ENCODE measurements at regions not wholly inside any gene's neighbourhood (a gene's known extent, or its start where the extent isn't known, plus 50 kb on each side); places are given as distances from the start of the nearest gene placed in this dataset.

GRCh38 chr15:98523912-98524662 lies 124.3 kb upstream of the IGF1R start:
- no peaks in the 10 kb centered on the region for H3K9me2 ChIP-seq (ENCODE audit: insufficient read depth)
- no peaks in the 10 kb centered on the region for H3F3A ChIP-seq (ENCODE audit: insufficient read depth, low read depth)
- ChIA-PET POLR2A (ENCODE audit: unreplicated experiment) (interaction anchor here (0.6 kb wide), 1 partner anchor 90 kb away, joined by 3 read pairs; no protein-coding TSS in a partner anchor), CTCF (interaction anchor here (1.0 kb wide), 1 partner anchor 123 kb away, joined by 5 read pairs; no protein-coding TSS in a partner anchor)
- H4K20me1 ChIP-seq (ENCODE audit: insufficient read depth): no peaks in the 10 kb centered on the region
- no peak overlapping the region for H3K4me3 ChIP-seq
- H3K27ac ChIP-seq: no peak overlapping the region
- H3K4me2 ChIP-seq: no peak overlapping the region
- no peaks in the 10 kb centered on the region for H3K9me3 ChIP-seq (ENCODE audit: insufficient read depth, low read depth)
- peaks cover 3% of the 10 kb centered on the region; the same call in 1 of the 2 replicates for H3K27me3 ChIP-seq (ENCODE audit: insufficient read depth, low read depth)
- intact Hi-C loops (cut with micrococcal nuclease; ENCODE audit: unreplicated experiment): no loop called here
- no peaks in the 10 kb centered on the region for H3K4me1 ChIP-seq (replicated peaks; ENCODE audit: insufficient read depth)
- no peaks in the 10 kb centered on the region for H3K36me3 ChIP-seq (ENCODE audit: low read depth)
- H2AFZ ChIP-seq: no peak overlapping the region
- TF ChIP-seq EZH2 (IDR thresholded peaks at IDR 0.05; ENCODE audit: low read depth): no peak
- TF ChIP-seq CTCF (conservative IDR thresholded peaks at IDR 0.05): no peak
- no TSS peak for BruUV-seq (replicated peaks)
- H3K79me2 ChIP-seq (ENCODE audit: low read depth): no peaks in the 10 kb centered on the region
- DNase-seq: no peak

GRCh38 chr15:98524838-98525660 lies 123.3 kb upstream of the IGF1R start:
- ChIA-PET POLR2A (ENCODE audit: unreplicated experiment) (no interaction called here), CTCF (no interaction called here)
- H3K4me2 ChIP-seq: no peak overlapping the region
- H2AFZ ChIP-seq: no peak overlapping the region
- no peak overlapping the region for H3K4me3 ChIP-seq
- no peaks in the 10 kb centered on the region for H3K9me2 ChIP-seq (ENCODE audit: insufficient read depth)
- intact Hi-C loops (cut with micrococcal nuclease; ENCODE audit: unreplicated experiment): no loop called here
- no peak for DNase-seq
- H3F3A ChIP-seq (ENCODE audit: insufficient read depth, low read depth): no peaks in the 10 kb centered on the region
- no TSS peak for BruUV-seq (replicated peaks)
- no peak overlapping the region for H3K27ac ChIP-seq
- H4K20me1 ChIP-seq (ENCODE audit: insufficient read depth): no peaks in the 10 kb centered on the region
- H3K36me3 ChIP-seq (ENCODE audit: low read depth): no peaks in the 10 kb centered on the region
- no peak for TF ChIP-seq CTCF (conservative IDR thresholded peaks at IDR 0.05)
- H3K79me2 ChIP-seq (ENCODE audit: low read depth): no peaks in the 10 kb centered on the region
- H3K9me3 ChIP-seq (ENCODE audit: insufficient read depth, low read depth): no peaks in the 10 kb centered on the region
- H3K4me1 ChIP-seq (replicated peaks; ENCODE audit: insufficient read depth): no peaks in the 10 kb centered on the region
- H3K27me3 ChIP-seq (ENCODE audit: insufficient read depth, low read depth): peaks cover 5% of the 10 kb centered on the region

GRCh38 chr15:98525661-98526001 lies 122.7 kb upstream of the IGF1R start:
- H4K20me1 ChIP-seq (ENCODE audit: insufficient read depth): no peaks in the 10 kb centered on the region
- H3K9me3 ChIP-seq (ENCODE audit: insufficient read depth, low read depth): no peaks in the 10 kb centered on the region
- no peak overlapping the region for H3K4me2 ChIP-seq
- TF ChIP-seq CTCF (conservative IDR thresholded peaks at IDR 0.05): no peak
- TF ChIP-seq EZH2 (IDR thresholded peaks at IDR 0.05; ENCODE audit: low read depth): no peak
- no peaks in the 10 kb centered on the region for H3K4me1 ChIP-seq (replicated peaks; ENCODE audit: insufficient read depth)
- H3K4me3 ChIP-seq: no peak overlapping the region
- ChIA-PET POLR2A (ENCODE audit: unreplicated experiment) (no interaction called here), CTCF (no interaction called here)
- no peaks in the 10 kb centered on the region for H3F3A ChIP-seq (ENCODE audit: insufficient read depth, low read depth)
- no peak overlapping the region for H2AFZ ChIP-seq
- H3K79me2 ChIP-seq (ENCODE audit: low read depth): no peaks in the 10 kb centered on the region
- H3K27ac ChIP-seq: no peak overlapping the region
- H3K9me2 ChIP-seq (ENCODE audit: insufficient read depth): no peaks in the 10 kb centered on the region
- intact Hi-C loops (cut with micrococcal nuclease; ENCODE audit: unreplicated experiment): no loop called here
- DNase-seq: no peak
- H3K27me3 ChIP-seq (ENCODE audit: insufficient read depth, low read depth): peaks cover 11% of the 10 kb centered on the region
- no TSS peak for BruUV-seq (replicated peaks)
- H3K36me3 ChIP-seq (ENCODE audit: low read depth): no peaks in the 10 kb centered on the region
